H9 (cell line): ENCODE measurements at regions not wholly inside any gene's neighbourhood (a gene's known extent, or its start where the extent isn't known, plus 50 kb on each side); places are given as distances from the start of the nearest gene placed in this dataset.

Source experiments
- DNase-seq: peaks from one replicate; pipeline ENCODE4 v3.0.0-alpha.2; 2017
- H2AFZ ChIP-seq: one replicate; pipeline ENCODE4 v1.6.1; 2013; ENCODE audit warnings: mild to moderate bottlenecking, low read length, control low read depth, moderate library complexity
- H2AK5ac ChIP-seq: 2 replicates; pipeline ENCODE4 v1.6.1; 2013; ENCODE audit warnings: low read length, control low read depth, mixed read lengths; ENCODE audit not compliant: insufficient read length
- H2BK120ac ChIP-seq: one replicate; pipeline ENCODE4 v1.6.1; 2013; ENCODE audit warnings: low read depth, mild to moderate bottlenecking, low read length, control low read depth, inconsistent platforms; ENCODE audit not compliant: poor library complexity, severe bottlenecking
- H2BK12ac ChIP-seq: 2 replicates; pipeline ENCODE4 v1.6.1; 2013; ENCODE audit warnings: low read length, control low read depth, mixed read lengths, low read depth; ENCODE audit not compliant: insufficient read length
- H2BK15ac ChIP-seq: 2 replicates; pipeline ENCODE4 v1.6.1; 2013; ENCODE audit warnings: low read depth, low read length, control low read depth
- H2BK20ac ChIP-seq: one replicate; pipeline ENCODE4 v1.6.1; 2013; ENCODE audit warnings: low read depth, mild to moderate bottlenecking, low read length, control low read depth, inconsistent platforms; ENCODE audit not compliant: poor library complexity, severe bottlenecking
- H2BK5ac ChIP-seq: 2 replicates; pipeline ENCODE4 v1.6.1; 2013; ENCODE audit warnings: low read length, control low read depth, mixed read lengths; ENCODE audit not compliant: insufficient read length
- H3K14ac ChIP-seq: 2 replicates; pipeline ENCODE4 v1.6.1; 2013; ENCODE audit warnings: low read length, control low read depth; ENCODE audit not compliant: insufficient read depth
- H3K18ac ChIP-seq: 2 replicates; pipeline ENCODE4 v1.6.1; 2013; ENCODE audit warnings: low read depth, mild to moderate bottlenecking, mixed read lengths, low read length, control low read depth; ENCODE audit not compliant: insufficient read length
- H3K23ac ChIP-seq: 2 replicates; pipeline ENCODE4 v1.6.1; 2013; ENCODE audit warnings: low read length, control low read depth, mixed read lengths, low read depth; ENCODE audit not compliant: insufficient read length
- H3K23me2 ChIP-seq: 2 replicates; pipeline ENCODE4 v1.6.1; 2013; ENCODE audit warnings: low read depth, mild to moderate bottlenecking, mixed read lengths, low read length, control low read depth; ENCODE audit not compliant: insufficient read length, poor library complexity, severe bottlenecking
- H3K27ac ChIP-seq: 2 replicates; pipeline ENCODE4 v1.5.1; 2013; ENCODE audit warnings: low read length, control low read depth, mixed read lengths, low read depth; ENCODE audit not compliant: insufficient read length
- H3K27me3 ChIP-seq: 2 replicates; pipeline ENCODE4 v1.6.1; 2013; ENCODE audit warnings: low read length, control low read depth, inconsistent platforms; ENCODE audit not compliant: insufficient read depth
- H3K4ac ChIP-seq: 2 replicates; pipeline ENCODE4 v1.6.1; 2013; ENCODE audit warnings: low read depth, mild to moderate bottlenecking, control low read depth, inconsistent platforms, low read length, moderate library complexity
- H3K4me1 ChIP-seq: 2 replicates; pipeline ENCODE4 v1.6.1; 2013; ENCODE audit warnings: low read length, control low read depth, inconsistent platforms; ENCODE audit not compliant: insufficient read depth
- H3K4me2 ChIP-seq: 2 replicates; pipeline ENCODE4 v1.6.1; 2013; ENCODE audit warnings: low read length, control low read depth, mixed read lengths; ENCODE audit not compliant: insufficient read length, insufficient read depth
- H3K56ac ChIP-seq: 2 replicates; pipeline ENCODE4 v1.6.1; 2013; ENCODE audit warnings: low read depth, mild to moderate bottlenecking, mixed read lengths, low read length, control low read depth; ENCODE audit not compliant: insufficient read length
- H3K79me1 ChIP-seq: 2 replicates; pipeline ENCODE4 v1.6.1; 2013; ENCODE audit warnings: low read depth, mild to moderate bottlenecking, moderate library complexity, low read length, control low read depth, inconsistent platforms; ENCODE audit not compliant: insufficient read depth, poor library complexity, severe bottlenecking
- H3K79me2 ChIP-seq: 2 replicates; pipeline ENCODE4 v1.6.1; 2013; ENCODE audit warnings: low read length, control low read depth, inconsistent platforms; ENCODE audit not compliant: insufficient read depth
- H3K9ac ChIP-seq: 2 replicates; pipeline ENCODE4 v1.6.1; 2013; ENCODE audit warnings: low read length, control low read depth, mixed read lengths; ENCODE audit not compliant: insufficient read length; ENCODE audit errors: extremely low read depth
- H3K9me3 ChIP-seq: one replicate; pipeline ENCODE4 v1.6.1; 2013; ENCODE audit warnings: low read depth, low read length, inconsistent platforms; ENCODE audit not compliant: control insufficient read depth
- H3T11ph ChIP-seq: one replicate; pipeline ENCODE4 v1.6.1; 2013; ENCODE audit warnings: mild to moderate bottlenecking, low read length, control low read depth, inconsistent platforms
- H4K20me1 ChIP-seq: one replicate; pipeline ENCODE4 v1.6.1; 2013; ENCODE audit not compliant: control insufficient read depth, insufficient read length, insufficient read depth
- H4K5ac ChIP-seq: 2 replicates; pipeline ENCODE4 v1.6.1; 2013; ENCODE audit warnings: low read depth, mild to moderate bottlenecking, mixed read lengths, low read length, control low read depth; ENCODE audit not compliant: insufficient read length
- H4K8ac ChIP-seq: replicated peaks from 2 replicates; pipeline ENCODE4 v1.6.1; 2013; ENCODE audit warnings: low read length, control low read depth, mixed read lengths, low read depth; ENCODE audit not compliant: insufficient read length
- H4K91ac ChIP-seq: 2 replicates; pipeline ENCODE4 v1.6.1; 2013; ENCODE audit warnings: low read depth, mild to moderate bottlenecking, moderate library complexity, mixed read lengths, low read length, control low read depth; ENCODE audit not compliant: insufficient read length
- H3K27ac Mint-ChIP-seq, 3 experiments: 2 replicates in 2 of 3; 3 replicates in 1 of 3; pipeline ENCODE4 v1.8.0; 2020 to 2021; ENCODE audit warnings: mixed read lengths in 3 of 3, mild to moderate bottlenecking in 1 of 3, moderate library complexity in 1 of 3
- H3K27me3 Mint-ChIP-seq: 2 replicates; pipeline ENCODE4 v1.8.0; 2021; ENCODE audit warnings: low read depth, mild to moderate bottlenecking, moderate library complexity, mixed read lengths
- H3K36me3 Mint-ChIP-seq, 3 experiments: 2 replicates in 2 of 3; 3 replicates in 1 of 3; pipeline ENCODE4 v1.8.0; 2020 to 2021; ENCODE audit warnings: low read depth in 3 of 3, mixed read lengths in 3 of 3; ENCODE audit not compliant: insufficient read depth in 1 of 3
- H3K4me1 Mint-ChIP-seq, 2 experiments: 2 replicates each; pipeline ENCODE4 v1.8.0; 2020; ENCODE audit warnings: mixed read lengths in 2 of 2
- H3K4me3 Mint-ChIP-seq, 2 experiments: 2 replicates in 1 of 2; 3 replicates in 1 of 2; pipeline ENCODE4 v1.8.0; 2020 to 2021; ENCODE audit warnings: mild to moderate bottlenecking in 2 of 2, mixed read lengths in 2 of 2, moderate library complexity in 1 of 2
- H3K9me3 Mint-ChIP-seq, 2 experiments: 2 replicates in 1 of 2; 3 replicates in 1 of 2; pipeline ENCODE4 v1.8.0; 2020; ENCODE audit warnings: mild to moderate bottlenecking in 2 of 2, mixed read lengths in 2 of 2, moderate library complexity in 1 of 2
- CTCF ChIP-seq: fragments of 200-600 bp; sonication (generic); conservative IDR thresholded peaks from 3 replicates; pipeline ENCODE4 v1.8.0; 2021; ENCODE audit warnings: antibody characterized with exemption, mild to moderate bottlenecking
- WGBS: extraction: QIAGEN DNeasy Blood & Tissue Kit; methylation state at CpG from one replicate; pipeline ENCODE4 v1.1.7; 2013; ENCODE audit warnings: missing lambda C conversion rate, low lambda C conversion rate, mixed read lengths; ENCODE audit not compliant: insufficient read length; ENCODE audit errors: extremely low coverage; 5-methylcytosine and 5-hydroxymethylcytosine counted together

GRCh38 chr14:42504433-42504832, 897.8 kb downstream of the LRFN5 start:
- peaks cover 11 to 13% of the 10 kb centered on the region in 2 experiments; a peak in 3 of 5 replicates for H3K9me3 Mint-ChIP-seq
- peaks cover 0 to 33% (median 6%) of the 10 kb centered on the region in 3 experiments; a peak in 5 of 7 replicates for H3K36me3 Mint-ChIP-seq
- Histone ChIP-seq H3K14ac (no peak overlapping the region), H2BK20ac (no peak overlapping the region), H4K20me1 (no peaks in the 10 kb centered on the region), H3K18ac (no peak overlapping the region), H3K4me2 (no peak overlapping the region), H3T11ph (no peak overlapping the region), H3K56ac (no peak overlapping the region), H4K8ac (no peak overlapping the region), H2AK5ac (no peak overlapping the region), H2BK12ac (no peak overlapping the region), H3K27ac (no peak overlapping the region), H2BK5ac (no peak overlapping the region), H2BK15ac (no peak overlapping the region), H3K79me1 (no peaks in the 10 kb centered on the region), H3K23me2 (no peaks in the 10 kb centered on the region), H3K27me3 (no peaks in the 10 kb centered on the region), H3K9ac (no peak overlapping the region), H3K79me2 (no peaks in the 10 kb centered on the region), H3K9me3 (no peaks in the 10 kb centered on the region), H4K91ac (no peak overlapping the region), H3K23ac (no peak overlapping the region), H4K5ac (no peak overlapping the region), H3K4ac (no peak overlapping the region), H2AFZ (no peak overlapping the region), H2BK120ac (no peak overlapping the region), H3K4me1 (peaks cover 2% of the 10 kb centered on the region; the same call in 1 of the 2 replicates)
- no peak for DNase-seq
- no peak overlapping the region for H3K4me3 Mint-ChIP-seq
- no peak overlapping the region for H3K27ac Mint-ChIP-seq
- TF ChIP-seq CTCF: no peak
- WGBS: no CpG with 5 or more reads among the region's 1 CpG
- H3K27me3 Mint-ChIP-seq: no peaks in the 10 kb centered on the region
- H3K4me1 Mint-ChIP-seq: peaks cover 16 to 17% of the 10 kb centered on the region in 2 experiments
